ENCODE measurements at regions not wholly inside any gene's neighbourhood (a gene's known extent, or its start where the extent isn't known, plus 50 kb on each side); places are given as distances from the start of the nearest gene placed in this dataset.

GRCh38 chr16:17027488-17028129, 443.2 kb downstream of the XYLT1 start:
- TF ChIP-seq CTCF (IDR thresholded peaks at IDR 0.05) (no peak), POLR2A (IDR thresholded peaks at IDR 0.05) (no peak)
